HK-2 (cell line): ENCODE measurements at regions not wholly inside any gene's neighbourhood (a gene's known extent, or its start where the extent isn't known, plus 50 kb on each side); places are given as distances from the start of the nearest gene placed in this dataset.

ENCODE experiments used
- DNase-seq: peaks from one replicate; pipeline ENCODE4 v3.0.0-alpha.2; 2018; ENCODE audit not compliant: unreplicated experiment

GRCh38 chr14:51473808-51474565, 177.7 kb upstream of the FRMD6 start:
- DNase-seq, result no peak

DNA sequence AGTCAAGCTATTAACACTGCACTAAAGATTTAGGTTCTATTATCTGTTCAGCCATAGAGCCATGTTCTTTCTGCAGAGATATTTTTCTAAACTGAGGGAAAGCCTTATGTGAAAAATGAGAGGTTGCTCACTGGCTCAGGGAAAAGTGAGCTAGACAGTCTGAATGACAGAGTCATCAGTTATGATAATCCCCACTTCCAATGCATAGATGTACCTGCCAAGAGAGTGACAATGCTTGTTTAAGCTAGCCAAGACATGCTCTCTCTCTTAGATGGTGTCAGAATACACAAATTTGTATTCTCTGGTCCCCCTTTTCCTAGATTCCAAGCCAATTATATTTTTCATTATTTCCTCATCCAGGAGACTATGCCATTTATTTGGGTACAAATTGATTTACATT, 176.9 kb upstream of the FRMD6 start:
- DNase-seq, result no peak

DNA sequence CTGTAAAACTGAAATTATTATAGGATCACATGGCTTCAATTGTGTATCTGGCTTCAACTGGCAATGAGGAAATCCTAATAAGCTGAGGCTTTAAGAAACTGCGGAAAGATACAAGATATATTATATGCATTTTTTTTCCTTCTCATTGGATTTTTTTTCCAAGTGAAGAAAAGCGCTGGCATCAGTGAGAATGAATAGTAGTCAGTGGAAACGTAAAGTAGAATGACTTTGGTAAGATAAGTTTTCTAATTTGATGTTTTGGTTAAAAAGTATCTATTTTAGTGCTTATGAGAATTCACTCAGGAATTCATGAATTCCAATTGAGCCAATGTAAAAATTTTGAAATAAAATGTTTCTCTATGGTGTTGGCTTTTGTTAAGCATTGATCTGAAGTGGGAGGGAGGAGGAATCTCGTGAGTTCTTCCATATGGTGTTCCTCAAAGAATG, 173.5 kb upstream of the FRMD6 start:
- no peak for DNase-seq

DNA sequence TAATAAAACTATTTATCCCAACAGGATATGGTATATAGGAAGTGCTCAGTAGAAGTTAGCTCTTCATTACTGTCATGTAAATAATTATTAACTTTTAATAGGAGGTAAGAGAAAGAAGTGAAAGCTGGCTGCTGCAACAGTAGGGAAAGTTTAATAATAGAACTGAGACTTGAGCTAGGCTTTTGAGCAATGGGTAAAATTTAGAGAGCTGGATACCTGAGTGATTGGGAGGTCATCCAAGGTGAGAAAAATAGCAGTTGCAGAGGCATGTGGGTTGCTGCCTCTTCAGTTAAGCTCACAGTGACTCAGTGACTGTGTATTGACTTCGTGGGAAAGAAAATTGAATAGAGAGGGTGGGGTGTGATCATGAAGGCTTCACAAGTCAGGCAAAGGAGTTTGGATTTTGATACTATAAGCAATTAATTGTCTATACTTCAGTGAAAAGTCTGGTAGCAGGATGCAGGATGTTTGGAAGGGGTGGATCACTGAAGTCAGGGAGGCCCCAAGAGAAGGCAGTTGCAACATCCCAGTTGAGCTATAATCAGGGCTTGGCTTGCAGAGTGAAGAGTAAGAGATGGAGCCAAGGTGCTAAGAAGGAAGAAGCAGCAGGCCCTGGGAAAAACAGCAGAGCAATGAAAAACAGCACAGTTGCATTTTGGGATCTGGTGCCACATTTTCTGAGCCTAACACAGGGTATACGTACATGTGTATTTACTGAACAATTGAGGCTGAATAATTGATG, 172.0 kb upstream of the FRMD6 start:
- no peak for DNase-seq

GRCh38 chr14:51481643-51482042, 170.1 kb upstream of the FRMD6 start:
- no peak for DNase-seq

GRCh38 chr14:51482102-51482501, 169.6 kb upstream of the FRMD6 start:
- DNase-seq, result no peak

- no peak for DNase-seq
Measured at GRCh38 chr14:51484485-51484884, 167.2 kb upstream of the FRMD6 start.

GRCh38 chr14:51485733-51486132, 166.0 kb upstream of the FRMD6 start:
- DNase-seq, result no peak

DNA sequence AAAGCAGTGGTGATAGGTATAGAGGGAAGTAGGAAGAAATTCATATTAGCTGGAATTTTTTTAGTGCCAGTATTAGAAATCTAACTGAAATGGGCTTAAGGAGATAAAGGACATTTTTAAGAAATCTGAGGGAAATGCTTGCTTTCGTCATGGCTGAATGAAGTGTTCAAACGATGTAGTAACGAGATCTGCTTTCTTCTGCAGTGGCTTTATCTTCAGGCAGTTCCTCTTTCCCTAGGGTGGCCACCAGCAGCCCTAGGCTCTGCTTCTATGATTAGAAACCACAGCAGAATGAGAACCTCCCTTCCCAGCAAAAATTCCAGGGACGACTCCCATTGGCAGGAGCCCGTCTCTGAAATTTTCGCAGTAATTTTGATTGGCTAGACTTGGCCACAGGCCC, 163.9 kb upstream of the FRMD6 start:
- no peak for DNase-seq

GRCh38 chr14:51488569-51489220, 163.0 kb upstream of the FRMD6 start:
- DNase-seq, result no peak

DNA sequence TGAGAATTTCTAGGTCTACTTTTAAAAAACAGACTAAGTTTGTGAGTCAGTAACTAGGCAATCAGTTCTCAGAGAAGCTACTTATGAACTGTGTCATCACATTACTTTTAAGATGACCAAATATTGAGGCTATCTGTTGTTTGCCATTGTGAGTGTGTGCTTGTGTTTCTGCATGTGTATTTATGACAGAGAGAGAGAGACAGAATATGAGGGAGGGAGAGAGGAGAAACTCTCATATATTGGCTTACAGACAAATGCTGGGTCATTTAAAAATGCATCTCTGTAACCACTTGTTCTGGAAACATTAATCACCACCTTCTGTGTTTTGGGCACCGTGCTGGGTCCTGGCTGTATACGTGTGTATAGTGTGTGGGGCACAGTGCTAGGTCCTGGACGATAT, 161.5 kb upstream of the FRMD6 start:
- no peak for DNase-seq

DNA sequence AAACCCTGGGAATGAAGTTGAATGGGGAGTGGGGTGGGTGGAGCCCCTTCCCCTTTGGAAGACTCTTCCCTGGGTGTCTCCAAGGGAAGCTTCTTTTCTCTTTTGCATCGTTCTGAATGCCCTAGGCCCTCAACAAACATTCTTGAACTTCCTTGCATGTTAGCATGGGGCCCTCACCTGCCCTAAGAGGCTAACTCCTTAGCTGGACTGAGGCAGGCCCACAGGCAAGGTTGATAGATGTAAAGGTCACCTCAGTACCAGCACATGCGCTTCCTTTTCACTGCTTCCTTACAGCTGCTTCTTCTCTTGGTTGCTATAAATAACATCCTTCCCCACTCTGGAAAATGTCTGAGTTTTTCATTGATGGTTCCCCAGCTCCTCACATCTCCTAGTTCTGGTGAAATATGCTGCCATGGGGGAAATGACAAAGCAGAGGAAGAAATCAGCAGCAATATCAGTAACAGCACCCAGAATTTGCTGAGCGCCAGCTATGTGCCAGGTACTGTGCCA, 160.6 kb upstream of the FRMD6 start:
- no peak for DNase-seq

- DNase-seq, result no peak
Measured at GRCh38 chr14:51491776-51492175, 159.9 kb upstream of the FRMD6 start.

DNA sequence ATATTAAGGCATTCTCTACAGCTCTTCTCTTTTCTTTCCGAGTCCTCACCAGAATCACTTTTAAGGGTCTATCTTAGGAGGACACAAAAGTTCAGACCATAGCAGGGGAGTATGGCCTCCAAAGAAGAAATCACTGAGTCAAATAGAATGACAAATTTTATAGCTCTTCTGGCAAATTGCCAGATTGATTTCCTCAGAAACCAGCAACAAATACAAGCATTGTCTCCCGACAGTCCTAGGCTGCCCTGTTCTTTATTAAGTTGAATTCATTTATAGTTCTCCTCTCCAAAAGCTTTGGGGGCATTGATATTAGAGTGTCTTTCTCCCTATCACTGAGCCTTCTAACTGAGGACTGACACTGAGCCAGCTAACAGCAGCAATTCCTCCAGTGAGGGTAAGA, 156.4 kb upstream of the FRMD6 start:
- DNase-seq, result no peak

GRCh38 chr14:51498411-51499227, 153.1 kb upstream of the FRMD6 start:
- no peak for DNase-seq

DNA sequence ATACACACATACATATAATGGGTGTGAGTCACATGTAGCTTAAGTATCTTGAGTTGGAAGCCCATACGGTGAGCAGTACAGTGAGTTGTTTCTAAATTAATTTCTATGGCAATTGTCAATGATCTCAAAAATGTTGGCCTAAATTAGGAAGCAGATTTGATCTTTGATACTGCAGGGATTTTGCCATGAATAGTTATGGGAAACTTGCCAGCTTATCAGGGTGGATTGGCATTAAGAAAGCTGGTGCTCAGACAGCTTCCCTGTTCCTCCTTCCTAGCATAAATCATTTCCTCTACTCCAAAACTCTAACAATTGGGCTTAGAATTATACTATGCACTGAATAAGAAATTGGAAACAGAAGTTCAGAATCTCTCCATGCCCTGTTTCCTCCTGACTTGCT, 150.9 kb upstream of the FRMD6 start:
- no peak for DNase-seq

DNA sequence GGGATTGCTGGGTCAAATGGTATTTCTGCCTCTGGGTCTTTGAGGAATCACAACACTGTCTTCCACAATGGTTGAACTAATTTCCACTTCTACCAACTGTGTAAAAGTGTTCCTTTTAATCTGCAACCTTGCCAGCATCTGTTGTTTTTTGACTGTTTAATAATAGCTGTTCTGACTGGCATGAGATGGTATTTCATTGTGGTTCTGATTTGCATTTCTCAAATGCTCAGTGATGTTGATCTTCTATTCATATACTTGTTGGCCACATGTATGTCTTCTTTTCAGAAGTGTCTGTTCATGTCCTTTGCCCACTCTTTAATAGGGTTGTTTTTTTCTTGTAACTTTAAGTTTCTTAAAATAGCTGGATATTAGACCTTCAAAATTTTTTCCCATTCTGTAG, 150.0 kb upstream of the FRMD6 start:
- DNase-seq, result no peak

DNA sequence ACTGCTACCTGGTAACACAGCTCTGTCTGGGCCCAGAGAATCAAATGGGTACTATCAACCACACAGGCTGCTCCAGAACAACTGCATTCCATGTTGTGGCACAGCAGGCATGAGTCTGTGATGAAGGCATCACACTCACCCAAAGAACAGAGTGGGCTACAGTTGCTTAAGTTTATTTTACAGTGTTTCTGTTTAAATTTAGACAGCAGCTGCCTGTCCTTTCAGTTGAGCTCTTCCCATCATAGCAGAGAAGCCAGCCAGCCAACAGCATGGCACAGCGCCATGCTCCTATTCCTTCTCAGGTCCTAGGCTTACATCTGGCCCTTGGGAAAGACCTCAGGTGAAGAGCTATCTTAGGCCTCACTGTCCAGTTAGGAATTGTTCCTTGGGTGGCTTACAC, 147.0 kb upstream of the FRMD6 start:
- DNase-seq, result no peak

DNA sequence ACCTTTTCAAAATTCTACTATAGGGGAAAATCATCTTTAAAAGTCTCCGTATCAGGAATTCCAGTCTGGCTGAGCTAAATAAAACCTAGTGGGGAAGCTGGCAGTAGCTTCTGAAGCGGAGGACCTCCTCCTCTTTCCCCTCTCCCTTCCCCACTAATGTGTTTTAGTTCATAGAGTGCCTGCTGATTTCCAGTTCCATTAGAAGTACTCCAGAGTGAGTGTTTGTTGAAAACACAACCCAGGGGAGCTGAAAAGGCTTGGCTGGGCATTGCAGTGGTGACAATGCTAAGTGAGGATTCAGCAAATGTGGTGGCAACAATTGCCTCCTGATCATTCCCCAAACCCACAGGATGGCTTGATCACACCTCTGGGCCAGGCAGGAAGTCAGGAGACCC, 144.2 kb upstream of the FRMD6 start:
- no peak for DNase-seq

- no peak for DNase-seq
Measured at GRCh38 chr14:51507906-51508511, 143.7 kb upstream of the FRMD6 start.

DNA sequence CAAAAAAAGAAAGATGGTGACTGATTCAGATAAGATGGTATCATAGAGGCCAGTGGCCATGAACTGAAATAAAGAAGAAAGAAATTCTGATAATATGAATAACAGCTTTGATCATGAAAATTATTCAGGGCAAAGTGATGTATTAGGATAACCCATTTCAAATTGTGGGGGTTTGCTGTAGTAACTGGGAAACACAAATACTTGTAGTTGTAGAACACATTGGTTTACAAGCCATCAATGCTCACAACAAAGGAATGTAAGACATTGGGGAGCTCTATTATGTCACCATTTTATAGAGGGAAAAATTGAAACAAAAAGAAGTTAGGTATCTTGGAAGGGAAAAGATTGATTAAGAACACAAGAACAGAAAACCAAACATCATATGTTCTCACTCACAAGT, 140.4 kb upstream of the FRMD6 start:
- DNase-seq, result no peak
